ENCODE measurements at regions not wholly inside any gene's neighbourhood (a gene's known extent, or its start where the extent isn't known, plus 50 kb on each side); places are given as distances from the start of the nearest gene placed in this dataset.

GRCh38 chr10:128959746-128960145 lies 507.3 kb upstream of the MGMT start:
- Histone ChIP-seq H3K36me3 (ENCODE audit: control insufficient read depth in 2 of 2, insufficient read depth in 2 of 2, low read length in 1 of 2) (no peaks in the 10 kb centered on the region), H3K27me3 (ENCODE audit: control insufficient read depth in 2 of 2, insufficient read depth in 1 of 2, low read length in 1 of 2) (no peaks in the 10 kb centered on the region)
- WGBS, result 94% methylated on average over 7 of the region's 7 CpGs

GRCh38 chr10:128960517-128960916 lies 506.5 kb upstream of the MGMT start:
- Histone ChIP-seq H3K9me3 (ENCODE audit: control insufficient read depth in 2 of 2, insufficient read depth in 1 of 2, low read length in 1 of 2) (no peaks in the 10 kb centered on the region), H3K27ac (ENCODE audit: low read depth in 1 of 2, low read length in 1 of 2) (no peak overlapping the region), H3K4me3 (ENCODE audit: low read length in 2 of 2) (no peak overlapping the region), H3K4me1 (ENCODE audit: control insufficient read depth in 2 of 2, insufficient read depth in 2 of 2, low read length in 2 of 2) (no peaks in the 10 kb centered on the region), H3K36me3 (ENCODE audit: control insufficient read depth in 2 of 2, insufficient read depth in 2 of 2, low read length in 1 of 2) (no peaks in the 10 kb centered on the region), H3K27me3 (ENCODE audit: control insufficient read depth in 2 of 2, insufficient read depth in 1 of 2, low read length in 1 of 2) (no peaks in the 10 kb centered on the region)
- WGBS, result 66% methylated on average over 8 of the region's 8 CpGs
- peak in 2 of 9 donors; percentile 1 to 8 for DNase-seq (ENCODE audit: low read depth in 6 of 9, low spot score in 9 of 9)

More at GRCh38 chr10:128959746-128960145, 507.3 kb upstream of the MGMT start:
- Histone ChIP-seq H3K27ac (ENCODE audit: low read depth in 1 of 2, low read length in 1 of 2) (no peak overlapping the region), H3K4me1 (ENCODE audit: control insufficient read depth in 2 of 2, insufficient read depth in 2 of 2, low read length in 2 of 2) (no peaks in the 10 kb centered on the region), H3K4me3 (ENCODE audit: low read length in 2 of 2) (no peak overlapping the region), H3K9me3 (ENCODE audit: control insufficient read depth in 2 of 2, insufficient read depth in 1 of 2, low read length in 1 of 2) (no peaks in the 10 kb centered on the region)
- no peak for DNase-seq (ENCODE audit: low read depth in 6 of 9, low spot score in 9 of 9)

DNA sequence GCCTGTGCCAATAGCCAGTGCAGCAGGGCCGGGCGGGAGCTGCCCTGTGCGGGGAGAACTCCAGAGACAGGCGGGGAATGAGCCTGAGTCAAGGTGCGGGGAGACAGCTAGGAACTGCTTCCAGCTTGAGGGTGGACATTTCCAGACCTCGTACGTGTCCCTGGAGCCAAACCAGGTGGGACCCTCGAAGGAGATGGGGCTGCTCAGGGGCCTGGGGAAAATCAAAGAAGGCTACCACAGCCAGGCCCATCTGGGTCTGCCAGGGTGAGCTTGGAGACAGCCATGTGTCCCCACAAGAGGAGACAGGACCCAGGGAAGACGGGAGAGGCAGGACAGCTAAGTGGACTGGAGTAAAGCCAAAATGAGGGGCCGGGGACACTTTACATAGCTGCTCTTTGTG lies 504.9 kb upstream of the MGMT start:
- H3K4me3 ChIP-seq (ENCODE audit: low read length in 2 of 2), result no peak overlapping the region
- no peaks in the 10 kb centered on the region for H3K36me3 ChIP-seq (ENCODE audit: control insufficient read depth in 2 of 2, insufficient read depth in 2 of 2, low read length in 1 of 2)
- H3K27me3 ChIP-seq (ENCODE audit: control insufficient read depth in 2 of 2, insufficient read depth in 1 of 2, low read length in 1 of 2), result no peaks in the 10 kb centered on the region
- no peak for DNase-seq (ENCODE audit: low read depth in 6 of 9, low spot score in 9 of 9)
- H3K9me3 ChIP-seq (ENCODE audit: control insufficient read depth in 2 of 2, insufficient read depth in 1 of 2, low read length in 1 of 2), result no peaks in the 10 kb centered on the region
- 93% methylated on average over 10 of the region's 10 CpGs for WGBS
- H3K4me1 ChIP-seq (ENCODE audit: control insufficient read depth in 2 of 2, insufficient read depth in 2 of 2, low read length in 2 of 2), result no peaks in the 10 kb centered on the region
- no peak overlapping the region for H3K27ac ChIP-seq (ENCODE audit: low read depth in 1 of 2, low read length in 1 of 2)

DNA sequence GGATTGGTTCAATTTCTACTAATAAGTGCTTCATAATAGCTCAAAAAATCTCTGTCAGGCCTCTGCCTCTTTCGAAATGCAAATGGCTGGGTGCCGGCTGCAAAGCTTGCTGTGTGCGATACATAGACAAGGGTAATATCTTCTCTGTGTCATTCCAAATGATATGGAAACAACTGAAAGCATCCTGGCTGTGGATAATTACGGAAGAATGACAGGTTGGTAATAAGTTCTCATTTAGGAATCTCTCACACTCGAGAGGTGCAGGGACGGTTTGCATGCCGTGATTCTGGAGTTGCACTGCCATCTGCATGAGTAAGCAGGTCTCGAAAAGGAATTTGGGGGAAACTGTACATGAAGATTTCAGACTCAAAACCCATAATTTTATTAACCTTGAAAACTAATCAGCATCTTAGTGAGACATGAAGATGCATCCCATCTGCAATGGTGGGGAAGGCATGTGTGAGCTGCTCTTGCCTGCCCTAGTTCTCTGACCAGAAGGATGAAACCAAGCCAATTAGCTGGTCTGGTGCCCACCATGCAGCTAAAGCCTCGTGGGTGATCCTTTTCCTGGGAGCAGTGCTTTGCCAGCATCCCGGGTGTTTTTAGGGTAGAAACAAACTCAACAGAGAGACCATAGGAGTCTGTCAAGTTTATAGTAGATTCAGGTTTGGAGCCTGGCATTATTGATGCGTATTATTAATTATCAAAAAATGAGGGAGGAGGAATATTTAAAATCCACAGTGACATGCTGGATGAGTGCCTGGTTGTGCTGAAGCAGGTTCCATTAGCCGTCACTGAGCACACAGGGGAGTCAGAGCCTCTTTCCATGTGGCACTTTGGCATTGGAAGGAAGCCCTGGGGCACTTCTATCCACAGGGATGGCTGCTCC lies 503.6 kb upstream of the MGMT start:
- no peaks in the 10 kb centered on the region for H3K9me3 ChIP-seq (ENCODE audit: control insufficient read depth in 2 of 2, insufficient read depth in 1 of 2, low read length in 1 of 2)
- H3K36me3 ChIP-seq (ENCODE audit: control insufficient read depth in 2 of 2, insufficient read depth in 2 of 2, low read length in 1 of 2), result no peaks in the 10 kb centered on the region
- no peak for DNase-seq (ENCODE audit: low read depth in 6 of 9, low spot score in 9 of 9)
- no peak overlapping the region for H3K27ac ChIP-seq (ENCODE audit: low read depth in 1 of 2, low read length in 1 of 2)
- no peaks in the 10 kb centered on the region for H3K4me1 ChIP-seq (ENCODE audit: control insufficient read depth in 2 of 2, insufficient read depth in 2 of 2, low read length in 2 of 2)
- 92% methylated on average over 12 of the region's 12 CpGs for WGBS
- no peaks in the 10 kb centered on the region for H3K27me3 ChIP-seq (ENCODE audit: control insufficient read depth in 2 of 2, insufficient read depth in 1 of 2, low read length in 1 of 2)
- H3K4me3 ChIP-seq (ENCODE audit: low read length in 2 of 2), result no peak overlapping the region

DNA sequence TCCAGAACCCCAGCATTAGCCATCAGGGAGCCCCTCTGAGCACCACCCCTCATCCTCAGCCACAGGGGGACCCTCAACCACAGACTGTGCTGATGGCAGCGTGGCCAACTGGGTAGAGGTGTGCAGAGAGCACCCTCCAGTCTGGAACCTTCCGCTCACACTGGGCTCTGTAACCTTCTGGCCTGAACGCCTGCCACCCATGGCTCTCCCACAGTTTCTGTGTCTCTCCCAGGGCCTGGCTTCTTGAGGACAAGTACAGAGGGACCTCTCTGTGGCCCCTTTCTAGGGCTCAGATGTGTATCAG lies 503.0 kb upstream of the MGMT start:
- DNase-seq (ENCODE audit: low read depth in 6 of 9, low spot score in 9 of 9), result no peak
- Histone ChIP-seq H3K9me3 (ENCODE audit: control insufficient read depth in 2 of 2, insufficient read depth in 1 of 2, low read length in 1 of 2) (no peaks in the 10 kb centered on the region), H3K27me3 (ENCODE audit: control insufficient read depth in 2 of 2, insufficient read depth in 1 of 2, low read length in 1 of 2) (no peaks in the 10 kb centered on the region), H3K36me3 (ENCODE audit: control insufficient read depth in 2 of 2, insufficient read depth in 2 of 2, low read length in 1 of 2) (no peaks in the 10 kb centered on the region), H3K4me3 (ENCODE audit: low read length in 2 of 2) (no peak overlapping the region), H3K4me1 (ENCODE audit: control insufficient read depth in 2 of 2, insufficient read depth in 2 of 2, low read length in 2 of 2) (no peaks in the 10 kb centered on the region), H3K27ac (ENCODE audit: low read depth in 1 of 2, low read length in 1 of 2) (no peak overlapping the region)
- 61% methylated on average over 3 of the region's 3 CpGs for WGBS

DNA sequence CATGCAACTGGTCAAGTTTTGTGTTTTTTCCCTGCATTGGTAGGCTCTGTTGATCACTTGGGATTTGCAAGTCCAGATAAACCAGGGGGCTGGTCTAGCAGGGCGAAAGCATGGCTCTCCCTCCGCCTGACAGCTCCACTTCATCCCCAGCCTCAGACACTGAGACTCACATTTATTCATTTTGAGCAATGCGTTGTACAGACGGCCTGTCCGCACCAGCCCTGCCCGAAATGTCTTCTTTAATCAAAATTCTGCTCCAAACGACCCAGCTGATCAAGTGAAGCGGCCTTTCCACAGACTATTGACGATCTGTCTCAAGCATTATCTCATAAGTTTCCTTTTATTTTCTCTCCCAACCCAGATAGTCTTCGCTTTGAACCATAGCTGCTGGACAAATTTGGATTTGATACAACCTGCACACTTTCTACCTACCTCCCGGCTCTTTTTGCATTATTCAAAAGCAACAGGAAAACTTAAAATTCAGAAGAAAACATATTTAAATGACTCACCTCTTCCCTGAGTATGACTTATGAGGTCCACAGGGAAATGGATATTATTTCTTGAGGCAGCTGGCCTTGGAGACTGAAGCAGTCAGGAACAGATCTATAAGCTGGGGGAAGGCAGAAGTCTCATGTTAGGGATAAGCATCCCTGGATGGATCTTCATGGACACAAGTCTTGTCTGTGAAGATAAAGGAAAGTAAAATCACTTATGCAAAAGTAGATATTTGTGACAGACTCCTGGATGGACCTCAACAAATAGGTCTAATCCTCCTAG lies 498.9 kb upstream of the MGMT start:
- Histone ChIP-seq H3K27me3 (ENCODE audit: control insufficient read depth in 2 of 2, insufficient read depth in 1 of 2, low read length in 1 of 2) (no peaks in the 10 kb centered on the region), H3K4me1 (ENCODE audit: control insufficient read depth in 2 of 2, insufficient read depth in 2 of 2, low read length in 2 of 2) (no peaks in the 10 kb centered on the region), H3K27ac (ENCODE audit: low read depth in 1 of 2, low read length in 1 of 2) (no peak overlapping the region), H3K36me3 (ENCODE audit: control insufficient read depth in 2 of 2, insufficient read depth in 2 of 2, low read length in 1 of 2) (no peaks in the 10 kb centered on the region), H3K9me3 (ENCODE audit: control insufficient read depth in 2 of 2, insufficient read depth in 1 of 2, low read length in 1 of 2) (no peaks in the 10 kb centered on the region), H3K4me3 (ENCODE audit: low read length in 2 of 2) (no peak overlapping the region)
- DNase-seq (ENCODE audit: low read depth in 6 of 9, low spot score in 9 of 9), result no peak
- WGBS, result 94% methylated on average over 11 of the region's 11 CpGs

DNA sequence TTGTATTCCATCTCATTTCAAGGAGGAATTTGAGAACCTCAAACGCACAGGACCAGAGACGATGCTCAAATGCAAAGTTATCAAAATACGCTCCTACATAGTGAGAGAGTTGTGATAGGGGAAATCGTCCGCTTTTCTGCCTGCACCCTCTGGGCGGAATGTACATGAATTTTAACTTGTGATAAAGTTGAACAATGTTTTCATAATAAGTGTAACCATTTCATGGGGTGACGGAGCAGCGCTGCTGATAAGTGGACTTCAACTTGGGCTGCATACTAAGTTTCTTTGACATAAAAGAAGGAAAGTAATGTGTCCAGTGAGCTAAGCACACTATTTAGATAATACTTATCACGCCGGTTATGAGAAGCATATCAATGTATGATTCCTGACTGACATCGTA lies 497.5 kb upstream of the MGMT start:
- Histone ChIP-seq H3K4me3 (ENCODE audit: low read length in 2 of 2) (no peak overlapping the region), H3K4me1 (ENCODE audit: control insufficient read depth in 2 of 2, insufficient read depth in 2 of 2, low read length in 2 of 2) (no peaks in the 10 kb centered on the region), H3K27me3 (ENCODE audit: control insufficient read depth in 2 of 2, insufficient read depth in 1 of 2, low read length in 1 of 2) (no peaks in the 10 kb centered on the region), H3K9me3 (ENCODE audit: control insufficient read depth in 2 of 2, insufficient read depth in 1 of 2, low read length in 1 of 2) (no peaks in the 10 kb centered on the region), H3K36me3 (ENCODE audit: control insufficient read depth in 2 of 2, insufficient read depth in 2 of 2, low read length in 1 of 2) (no peaks in the 10 kb centered on the region), H3K27ac (ENCODE audit: low read depth in 1 of 2, low read length in 1 of 2) (no peak overlapping the region)
- no peak for DNase-seq (ENCODE audit: low read depth in 6 of 9, low spot score in 9 of 9)
- 94% methylated on average over 11 of the region's 11 CpGs for WGBS

GRCh38 chr10:128971374-128972035 lies 495.5 kb upstream of the MGMT start:
- 92% methylated on average over 11 of the region's 11 CpGs for WGBS
- Histone ChIP-seq H3K36me3 (ENCODE audit: control insufficient read depth in 2 of 2, insufficient read depth in 2 of 2, low read length in 1 of 2) (no peaks in the 10 kb centered on the region), H3K27me3 (ENCODE audit: control insufficient read depth in 2 of 2, insufficient read depth in 1 of 2, low read length in 1 of 2) (no peaks in the 10 kb centered on the region), H3K9me3 (ENCODE audit: control insufficient read depth in 2 of 2, insufficient read depth in 1 of 2, low read length in 1 of 2) (no peaks in the 10 kb centered on the region), H3K27ac (ENCODE audit: low read depth in 1 of 2, low read length in 1 of 2) (no peak overlapping the region), H3K4me1 (ENCODE audit: control insufficient read depth in 2 of 2, insufficient read depth in 2 of 2, low read length in 2 of 2) (no peaks in the 10 kb centered on the region), H3K4me3 (ENCODE audit: low read length in 2 of 2) (no peak overlapping the region)
- DNase-seq (ENCODE audit: low read depth in 6 of 9, low spot score in 9 of 9), result no peak

DNA sequence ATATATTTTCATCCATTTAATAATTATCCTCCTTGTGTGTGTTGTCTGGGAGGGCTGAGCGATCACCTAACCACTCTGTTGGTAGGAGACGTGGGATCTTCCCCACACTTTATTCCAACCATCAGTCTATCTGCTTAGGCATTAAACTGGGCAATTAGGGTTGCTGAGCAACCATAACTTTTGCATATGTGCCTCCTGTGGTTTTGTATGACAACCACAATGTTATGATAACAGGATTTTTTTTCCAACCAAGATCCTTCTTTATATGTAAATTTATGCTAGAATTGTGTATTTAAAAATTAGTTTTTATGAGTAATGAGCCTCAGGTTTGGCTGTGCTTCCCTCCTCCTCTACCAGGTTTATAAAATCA lies 495.0 kb upstream of the MGMT start:
- H3K27me3 ChIP-seq (ENCODE audit: control insufficient read depth in 2 of 2, insufficient read depth in 1 of 2, low read length in 1 of 2), result no peaks in the 10 kb centered on the region
- no peak for DNase-seq (ENCODE audit: low read depth in 6 of 9, low spot score in 9 of 9)
- no peaks in the 10 kb centered on the region for H3K36me3 ChIP-seq (ENCODE audit: control insufficient read depth in 2 of 2, insufficient read depth in 2 of 2, low read length in 1 of 2)
- WGBS, result 90% methylated on average over 2 of the region's 2 CpGs
- no peak overlapping the region for H3K4me3 ChIP-seq (ENCODE audit: low read length in 2 of 2)
- H3K27ac ChIP-seq (ENCODE audit: low read depth in 1 of 2, low read length in 1 of 2), result no peak overlapping the region
- H3K9me3 ChIP-seq (ENCODE audit: control insufficient read depth in 2 of 2, insufficient read depth in 1 of 2, low read length in 1 of 2), result no peaks in the 10 kb centered on the region
- no peaks in the 10 kb centered on the region for H3K4me1 ChIP-seq (ENCODE audit: control insufficient read depth in 2 of 2, insufficient read depth in 2 of 2, low read length in 2 of 2)

Measured in thymus (tissue), 11 donors.